MG63 (cell line): ENCODE measurements at regions not wholly inside any gene's neighbourhood (a gene's known extent, or its start where the extent isn't known, plus 50 kb on each side); places are given as distances from the start of the nearest gene placed in this dataset.

Source experiments
- DNase-seq: peaks from one replicate; pipeline ENCODE4 v3.0.0-alpha.2; 2020
- H3K27me3 ChIP-seq: fragments of 250-450 bp; sonication (Bioruptor Pico); 2 replicates; pipeline ENCODE4 v1.5.1; 2020; ENCODE audit warnings: mild to moderate bottlenecking, moderate library complexity
- H3K36me3 ChIP-seq: fragments of 250-450 bp; sonication (Bioruptor Pico); 2 replicates; pipeline ENCODE4 v1.5.1; 2020; ENCODE audit warnings: mild to moderate bottlenecking, moderate library complexity
- H3K4me3 ChIP-seq: fragments of 250-450 bp; sonication (Bioruptor Pico); 2 replicates; pipeline ENCODE4 v1.5.1; 2020; ENCODE audit warnings: mild to moderate bottlenecking, moderate library complexity
- H3K9me3 ChIP-seq: fragments of 250-450 bp; sonication (Bioruptor Pico); 2 replicates; pipeline ENCODE4 v1.5.1; 2020; ENCODE audit warnings: mild to moderate bottlenecking, moderate library complexity

GRCh38 chr6:19465256-19465655 lies 371.9 kb upstream of the ID4 start:
- H3K9me3 ChIP-seq = no peaks in the 10 kb centered on the region
- H3K27me3 ChIP-seq = no peaks in the 10 kb centered on the region
- no peak for DNase-seq
- H3K36me3 ChIP-seq = no peaks in the 10 kb centered on the region
- no peak overlapping the region for H3K4me3 ChIP-seq

- Histone ChIP-seq H3K9me3 (no peaks in the 10 kb centered on the region), H3K27me3 (no peaks in the 10 kb centered on the region), H3K4me3 (no peak overlapping the region), H3K36me3 (no peaks in the 10 kb centered on the region)
- DNase-seq = no peak
Measured at GRCh38 chr6:19465760-19466159, 371.4 kb upstream of the ID4 start.

GRCh38 chr6:19470333-19470732 lies 366.8 kb upstream of the ID4 start:
- Histone ChIP-seq H3K27me3 (no peaks in the 10 kb centered on the region), H3K9me3 (no peaks in the 10 kb centered on the region), H3K4me3 (no peak overlapping the region), H3K36me3 (no peaks in the 10 kb centered on the region)
- no peak for DNase-seq

- peak; percentile 3 for DNase-seq
- Histone ChIP-seq H3K36me3 (no peaks in the 10 kb centered on the region), H3K4me3 (no peak overlapping the region), H3K27me3 (no peaks in the 10 kb centered on the region), H3K9me3 (no peaks in the 10 kb centered on the region)
Measured at GRCh38 chr6:19472153-19472552, 365.0 kb upstream of the ID4 start.

GRCh38 chr6:19472850-19473249 lies 364.3 kb upstream of the ID4 start:
- Histone ChIP-seq H3K36me3 (no peaks in the 10 kb centered on the region), H3K4me3 (no peak overlapping the region), H3K27me3 (no peaks in the 10 kb centered on the region), H3K9me3 (no peaks in the 10 kb centered on the region)
- no peak for DNase-seq

- Histone ChIP-seq H3K4me3 (no peak overlapping the region), H3K36me3 (no peaks in the 10 kb centered on the region), H3K9me3 (no peaks in the 10 kb centered on the region), H3K27me3 (no peaks in the 10 kb centered on the region)
- DNase-seq = no peak
Measured at GRCh38 chr6:19477563-19477962, 359.6 kb upstream of the ID4 start.

GRCh38 chr6:19478273-19478672 lies 358.9 kb upstream of the ID4 start:
- no peaks in the 10 kb centered on the region for H3K27me3 ChIP-seq
- no peaks in the 10 kb centered on the region for H3K9me3 ChIP-seq
- H3K4me3 ChIP-seq = no peak overlapping the region
- no peak for DNase-seq
- H3K36me3 ChIP-seq = no peaks in the 10 kb centered on the region

- no peak overlapping the region for H3K4me3 ChIP-seq
- no peaks in the 10 kb centered on the region for H3K9me3 ChIP-seq
- H3K27me3 ChIP-seq = no peaks in the 10 kb centered on the region
- H3K36me3 ChIP-seq = no peaks in the 10 kb centered on the region
- no peak for DNase-seq
Measured at GRCh38 chr6:19478992-19479391, 358.2 kb upstream of the ID4 start.

GRCh38 chr6:19479551-19479950 lies 357.6 kb upstream of the ID4 start:
- H3K27me3 ChIP-seq = no peaks in the 10 kb centered on the region
- no peaks in the 10 kb centered on the region for H3K36me3 ChIP-seq
- H3K4me3 ChIP-seq = no peak overlapping the region
- no peaks in the 10 kb centered on the region for H3K9me3 ChIP-seq
- DNase-seq = no peak

- Histone ChIP-seq H3K9me3 (no peaks in the 10 kb centered on the region), H3K4me3 (no peak overlapping the region), H3K27me3 (no peaks in the 10 kb centered on the region), H3K36me3 (no peaks in the 10 kb centered on the region)
- no peak for DNase-seq
Measured at GRCh38 chr6:19492636-19493405, 344.3 kb upstream of the ID4 start.

- Histone ChIP-seq H3K4me3 (no peak overlapping the region), H3K36me3 (no peaks in the 10 kb centered on the region), H3K9me3 (no peaks in the 10 kb centered on the region; the same call in 1 of the 2 replicates), H3K27me3 (no peaks in the 10 kb centered on the region)
- no peak for DNase-seq
Measured at GRCh38 chr6:19501737-19502245, 335.4 kb upstream of the ID4 start.

- no peak for DNase-seq
- Histone ChIP-seq H3K9me3 (no peaks in the 10 kb centered on the region; the same call in 1 of the 2 replicates), H3K27me3 (no peaks in the 10 kb centered on the region), H3K36me3 (no peaks in the 10 kb centered on the region), H3K4me3 (no peak overlapping the region)
Measured at GRCh38 chr6:19502301-19502700, 334.9 kb upstream of the ID4 start.

GRCh38 chr6:19515939-19516338 lies 321.2 kb upstream of the ID4 start:
- H3K36me3 ChIP-seq = no peaks in the 10 kb centered on the region
- no peaks in the 10 kb centered on the region for H3K9me3 ChIP-seq
- H3K27me3 ChIP-seq = no peaks in the 10 kb centered on the region
- H3K4me3 ChIP-seq = no peak overlapping the region
- DNase-seq = no peak

- Histone ChIP-seq H3K27me3 (no peaks in the 10 kb centered on the region), H3K36me3 (no peaks in the 10 kb centered on the region), H3K9me3 (no peaks in the 10 kb centered on the region), H3K4me3 (no peak overlapping the region)
- DNase-seq = no peak
Measured at GRCh38 chr6:19519941-19520340, 317.2 kb upstream of the ID4 start.

- Histone ChIP-seq H3K36me3 (no peaks in the 10 kb centered on the region), H3K9me3 (no peaks in the 10 kb centered on the region), H3K27me3 (no peaks in the 10 kb centered on the region), H3K4me3 (no peak overlapping the region)
- no peak for DNase-seq
Measured at GRCh38 chr6:19524366-19525186, 312.6 kb upstream of the ID4 start.

- Histone ChIP-seq H3K36me3 (no peaks in the 10 kb centered on the region), H3K4me3 (no peak overlapping the region), H3K27me3 (no peaks in the 10 kb centered on the region), H3K9me3 (no peaks in the 10 kb centered on the region)
- no peak for DNase-seq
Measured at GRCh38 chr6:19525673-19526072, 311.5 kb upstream of the ID4 start.

- Histone ChIP-seq H3K4me3 (no peak overlapping the region), H3K9me3 (no peaks in the 10 kb centered on the region), H3K36me3 (no peaks in the 10 kb centered on the region), H3K27me3 (no peaks in the 10 kb centered on the region)
- DNase-seq = no peak
Measured at GRCh38 chr6:19530188-19530587, 307.0 kb upstream of the ID4 start.

GRCh38 chr6:19535351-19535750 lies 301.8 kb upstream of the ID4 start:
- no peaks in the 10 kb centered on the region for H3K36me3 ChIP-seq
- no peaks in the 10 kb centered on the region for H3K27me3 ChIP-seq
- no peak for DNase-seq
- H3K9me3 ChIP-seq = no peaks in the 10 kb centered on the region
- no peak overlapping the region for H3K4me3 ChIP-seq
